Trophoblast cell (in vitro differentiated cells and primary cell): ENCODE measurements at regions not wholly inside any gene's neighbourhood (a gene's known extent, or its start where the extent isn't known, plus 50 kb on each side); places are given as distances from the start of the nearest gene placed in this dataset.
"Not testable (repeated sequence)": the region's sequence is repeated elsewhere in the genome, so short reads cannot be mapped to it uniquely, and the experiment has no call there.

ENCODE experiments used
- DNase-seq, 2 donors: peaks; one replicate each; pipeline ENCODE4 v3.0.0-alpha.2; 2016
- H2AFZ ChIP-seq: 2 replicates; pipeline ENCODE4 v1.6.1; 2013; ENCODE audit warnings: low read length, moderate library complexity, mild to moderate bottlenecking; ENCODE audit not compliant: insufficient read depth, poor library complexity
- H2AK5ac ChIP-seq: 2 replicates; pipeline ENCODE4 v1.6.1; 2013; ENCODE audit warnings: mild to moderate bottlenecking, low read length
- H2BK120ac ChIP-seq: 2 replicates; pipeline ENCODE4 v1.6.1; 2013; ENCODE audit warnings: low read length, mild to moderate bottlenecking, moderate library complexity; ENCODE audit not compliant: insufficient read depth, poor library complexity
- H2BK12ac ChIP-seq: 2 replicates; pipeline ENCODE4 v1.6.1; 2013; ENCODE audit warnings: mild to moderate bottlenecking, low read length, moderate library complexity
- H2BK5ac ChIP-seq: 2 replicates; pipeline ENCODE4 v1.6.1; 2013; ENCODE audit warnings: low read length, low read depth, moderate library complexity, mild to moderate bottlenecking; ENCODE audit not compliant: poor library complexity
- H3K14ac ChIP-seq: 2 replicates; pipeline ENCODE4 v1.6.1; 2013; ENCODE audit warnings: mild to moderate bottlenecking, low read length
- H3K18ac ChIP-seq: 2 replicates; pipeline ENCODE4 v1.6.1; 2013; ENCODE audit warnings: mild to moderate bottlenecking, low read length
- H3K23ac ChIP-seq: 2 replicates; pipeline ENCODE4 v1.6.1; 2013; ENCODE audit warnings: low read length
- H3K27ac ChIP-seq: 2 replicates; pipeline ENCODE4 v1.5.1; 2013; ENCODE audit warnings: low read depth, mild to moderate bottlenecking, inconsistent platforms, low read length, moderate library complexity
- H3K27me3 ChIP-seq: 2 replicates; pipeline ENCODE4 v1.6.1; 2013; ENCODE audit warnings: inconsistent platforms, mild to moderate bottlenecking, low read length, moderate library complexity; ENCODE audit not compliant: insufficient read depth
- H3K36me3 ChIP-seq, 2 experiments: 1 replicate in 1 of 2; 2 replicates in 1 of 2; pipeline ENCODE4 v1.6.1; 2013; ENCODE audit warnings: low read length in 2 of 2, mild to moderate bottlenecking in 2 of 2, moderate library complexity in 1 of 2; ENCODE audit not compliant: insufficient read depth in 2 of 2, control insufficient read depth in 1 of 2
- H3K4ac ChIP-seq: 2 replicates; pipeline ENCODE4 v1.6.1; 2013; ENCODE audit warnings: low read depth, mild to moderate bottlenecking, low read length, moderate library complexity
- H3K4me1 ChIP-seq, 2 experiments: 1 replicate in 1 of 2; 2 replicates in 1 of 2; pipeline ENCODE4 v1.6.1; 2013; ENCODE audit warnings: low read length in 2 of 2, mild to moderate bottlenecking in 2 of 2, moderate library complexity in 1 of 2; ENCODE audit not compliant: insufficient read depth in 2 of 2, control insufficient read depth in 1 of 2
- H3K4me2 ChIP-seq: 2 replicates; pipeline ENCODE4 v1.6.1; 2013; ENCODE audit warnings: inconsistent platforms, mild to moderate bottlenecking, low read length, moderate library complexity
- H3K4me3 ChIP-seq: 2 replicates; pipeline ENCODE4 v1.5.1; 2013; ENCODE audit warnings: mild to moderate bottlenecking, low read depth, low read length, inconsistent platforms
- H3K79me1 ChIP-seq: one replicate; pipeline ENCODE4 v1.6.1; 2013; ENCODE audit warnings: low read length
- H3K79me2 ChIP-seq: 2 replicates; pipeline ENCODE4 v1.6.1; 2013; ENCODE audit warnings: low read length, mild to moderate bottlenecking; ENCODE audit not compliant: control insufficient read depth, insufficient read depth, poor library complexity
- H3K9ac ChIP-seq: 2 replicates; pipeline ENCODE4 v1.6.1; 2013; ENCODE audit warnings: mild to moderate bottlenecking, low read length
- H3K9me3 ChIP-seq: 2 replicates; pipeline ENCODE4 v1.6.1; 2013; ENCODE audit warnings: low read depth, mild to moderate bottlenecking, control low read depth, inconsistent platforms, low read length; ENCODE audit not compliant: insufficient read depth
- H4K12ac ChIP-seq: 2 replicates; pipeline ENCODE4 v1.6.1; 2013; ENCODE audit warnings: low read depth, mild to moderate bottlenecking, low read length, moderate library complexity
- H4K8ac ChIP-seq: 2 replicates; pipeline ENCODE4 v1.6.1; 2013; ENCODE audit warnings: low read depth, mild to moderate bottlenecking, low read length, moderate library complexity
- H4K91ac ChIP-seq: one replicate; pipeline ENCODE4 v1.6.1; 2013; ENCODE audit warnings: low read depth, mild to moderate bottlenecking, low read length, moderate library complexity
- WGBS: extraction: QIAGEN DNeasy Blood & Tissue Kit; methylation state at CpG from one replicate; pipeline ENCODE4 v1.1.7; 2013; ENCODE audit warnings: missing lambda C conversion rate; ENCODE audit not compliant: insufficient read length, insufficient coverage; ENCODE audit errors: extremely low coverage; 5-methylcytosine and 5-hydroxymethylcytosine counted together

DNA sequence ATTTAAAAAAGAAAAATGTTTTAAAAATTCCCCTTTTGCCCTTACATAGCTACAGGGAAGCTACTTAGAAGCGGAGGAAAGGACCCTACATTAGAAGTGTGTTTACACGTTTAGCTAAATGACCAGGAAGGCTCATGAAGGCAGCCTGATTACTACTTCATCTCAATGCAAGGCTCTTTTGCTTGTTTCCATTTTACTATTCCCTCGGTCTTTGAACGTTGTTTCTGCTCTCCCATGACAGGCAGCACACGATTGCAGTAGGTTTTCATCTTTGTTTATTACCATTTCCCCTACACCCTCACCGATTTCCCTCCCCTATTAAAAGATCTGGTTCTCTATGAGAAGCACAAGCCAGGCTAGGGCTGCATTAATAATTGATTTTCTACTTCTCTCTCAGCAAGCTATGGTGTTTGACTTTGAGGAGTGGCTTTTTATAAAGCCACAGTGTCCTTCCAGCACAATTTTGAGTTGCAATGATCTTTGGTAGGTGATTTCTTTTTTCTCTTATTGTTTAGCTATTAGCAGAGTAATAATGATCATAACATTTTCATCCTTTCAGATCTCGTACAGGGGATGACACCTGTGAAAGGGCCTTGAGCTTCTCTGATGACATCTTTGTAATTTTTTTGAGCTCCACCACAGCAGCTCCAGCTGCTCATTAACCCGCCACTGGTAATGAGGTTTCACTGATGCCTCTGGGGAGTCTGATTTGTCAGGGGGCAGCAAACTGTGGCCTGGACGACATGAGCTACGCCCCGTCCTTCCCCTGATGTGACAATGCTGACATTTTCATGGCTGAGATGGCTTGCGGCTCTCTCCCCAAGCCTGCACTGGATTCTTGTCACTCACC is 670.3 kb downstream of the UQCRFS1 start:
- Histone ChIP-seq H4K8ac (no peak overlapping the region), H4K12ac (no peak overlapping the region), H3K27ac (no peak overlapping the region), H3K4me1 (no peaks in the 10 kb centered on the region), H3K18ac (no peak overlapping the region), H3K36me3 (no peaks in the 10 kb centered on the region), H2BK5ac (no peak overlapping the region), H2BK12ac (no peak overlapping the region), H3K4me2 (no peak overlapping the region), H3K79me1 (no peaks in the 10 kb centered on the region), H3K4me3 (no peak overlapping the region), H2AFZ (no peak overlapping the region), H3K4ac (no peak overlapping the region), H3K14ac (no peak overlapping the region), H2BK120ac (no peak overlapping the region), H3K23ac (no peak overlapping the region), H4K91ac (no peak overlapping the region), H3K27me3 (no peaks in the 10 kb centered on the region), H3K79me2 (no peaks in the 10 kb centered on the region), H2AK5ac (no peak overlapping the region), H3K9me3 (peaks cover 2% of the 10 kb centered on the region), H3K9ac (no peak overlapping the region)
- no peak for DNase-seq
- WGBS = no CpG with 5 or more reads among the region's 12 CpGs

DNA sequence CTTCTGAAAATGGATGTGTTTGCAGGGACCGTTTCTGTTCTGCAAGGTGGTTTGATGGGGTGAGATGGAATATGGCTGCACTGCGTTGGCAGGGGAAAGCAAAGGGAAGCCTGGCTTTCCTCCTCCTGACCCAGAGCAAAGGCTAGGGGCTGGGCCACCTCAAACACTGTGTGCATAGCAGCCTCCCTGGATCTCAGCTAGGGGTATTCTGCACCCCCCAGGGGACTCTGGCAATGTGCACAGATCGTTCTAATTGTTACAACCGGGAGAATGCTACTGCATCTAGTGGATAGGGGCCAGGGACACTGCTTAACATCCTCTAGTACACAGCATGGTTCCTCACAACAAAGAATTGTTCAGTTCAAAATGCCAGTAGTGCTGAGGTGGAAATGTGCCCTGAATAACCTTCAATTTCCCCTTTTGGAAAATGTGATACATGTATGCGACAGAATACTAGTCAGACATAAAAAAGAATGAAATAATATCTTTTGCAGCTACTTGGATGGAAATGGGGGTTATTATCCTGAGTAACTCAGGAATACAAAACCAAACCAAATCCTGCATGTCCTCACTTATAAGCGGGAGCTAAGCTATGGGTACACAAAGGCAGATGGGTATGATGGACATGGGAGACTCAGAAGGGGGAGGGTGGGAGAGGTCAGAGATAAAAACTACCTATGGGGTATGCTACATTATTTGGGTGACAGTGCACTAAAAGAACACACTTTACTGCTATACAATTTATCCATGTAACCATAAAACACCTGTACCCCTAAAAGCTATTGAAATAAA is 671.2 kb downstream of the UQCRFS1 start:
- H3K9me3 ChIP-seq = peaks cover 2% of the 10 kb centered on the region
- H3K36me3 ChIP-seq = no peaks in the 10 kb centered on the region
- WGBS = no CpG with 5 or more reads among the region's 6 CpGs
- H2BK5ac ChIP-seq = no peak overlapping the region
- no peaks in the 10 kb centered on the region for H3K27me3 ChIP-seq
- DNase-seq = no peak
- H2AFZ ChIP-seq = no peak overlapping the region
- H3K4ac ChIP-seq = no peak overlapping the region
- no peak overlapping the region for H4K91ac ChIP-seq
- no peaks in the 10 kb centered on the region for H3K79me1 ChIP-seq
- H3K9ac ChIP-seq = no peak overlapping the region
- no peaks in the 10 kb centered on the region for H3K79me2 ChIP-seq
- H2BK120ac ChIP-seq = no peak overlapping the region
- no peak overlapping the region for H3K4me3 ChIP-seq
- H3K14ac ChIP-seq = no peak overlapping the region
- H3K4me1 ChIP-seq = no peaks in the 10 kb centered on the region
- no peak overlapping the region for H3K27ac ChIP-seq
- H3K4me2 ChIP-seq = no peak overlapping the region
- no peak overlapping the region for H2AK5ac ChIP-seq
- H3K18ac ChIP-seq = no peak overlapping the region
- H4K12ac ChIP-seq = no peak overlapping the region
- no peak overlapping the region for H4K8ac ChIP-seq
- H3K23ac ChIP-seq = no peak overlapping the region
- H2BK12ac ChIP-seq = no peak overlapping the region

DNA sequence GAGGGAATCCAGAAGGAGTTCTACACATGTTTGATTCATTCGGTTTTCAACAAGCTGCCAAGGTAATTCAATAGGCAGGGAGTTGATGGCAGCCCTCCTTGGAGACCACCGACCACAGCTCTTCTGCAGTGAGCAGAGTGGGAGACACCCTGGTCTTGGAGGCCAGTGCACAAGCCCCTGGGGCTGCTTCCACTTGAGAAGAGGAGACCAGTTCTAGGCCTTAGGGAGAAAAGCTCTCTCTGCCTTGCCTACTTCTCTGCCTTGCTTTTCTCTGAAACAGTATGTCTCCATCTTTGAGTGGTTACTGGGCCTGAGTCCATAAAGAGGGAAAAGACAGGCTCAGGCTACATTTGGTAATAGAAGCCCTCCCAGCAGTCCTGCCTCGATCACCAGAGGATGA is 671.9 kb downstream of the UQCRFS1 start:
- Histone ChIP-seq H3K4me3 (no peak overlapping the region), H4K91ac (no peak overlapping the region), H4K8ac (no peak overlapping the region), H3K9ac (no peak overlapping the region), H3K79me1 (no peaks in the 10 kb centered on the region), H3K27ac (no peak overlapping the region), H4K12ac (no peak overlapping the region), H3K14ac (no peak overlapping the region), H3K4me2 (no peak overlapping the region), H3K27me3 (no peaks in the 10 kb centered on the region), H3K79me2 (no peaks in the 10 kb centered on the region), H3K36me3 (no peaks in the 10 kb centered on the region), H2BK12ac (no peak overlapping the region), H2BK5ac (no peak overlapping the region), H3K4ac (no peak overlapping the region), H3K4me1 (no peaks in the 10 kb centered on the region), H2BK120ac (no peak overlapping the region), H3K18ac (no peak overlapping the region), H2AFZ (no peak overlapping the region), H3K23ac (no peak overlapping the region), H3K9me3 (peaks cover 2% of the 10 kb centered on the region), H2AK5ac (no peak overlapping the region)
- no CpG with 5 or more reads among the region's 3 CpGs for WGBS
- DNase-seq = no peak

DNA sequence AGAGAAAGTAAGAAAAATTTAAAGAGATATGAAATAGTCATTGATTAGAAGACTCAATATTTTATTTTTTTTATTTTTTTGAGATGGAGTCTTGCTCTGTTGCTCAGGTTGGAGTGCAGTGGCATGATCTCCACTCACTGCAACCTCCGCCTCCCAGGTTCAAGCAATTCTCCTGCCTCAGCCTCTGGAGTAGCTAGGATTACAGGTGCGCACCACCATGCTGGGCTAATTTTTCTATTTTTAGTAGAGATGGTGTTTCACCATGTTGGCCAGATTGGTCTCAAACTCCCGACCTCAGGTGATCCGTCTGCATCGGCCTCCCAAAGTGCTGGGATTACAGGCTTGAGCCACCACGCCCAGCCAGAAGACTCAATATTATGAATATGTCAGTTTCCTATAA is 672.6 kb downstream of the UQCRFS1 start:
- H3K4ac ChIP-seq, H3K79me1 ChIP-seq, H3K18ac ChIP-seq, H2AFZ ChIP-seq, H4K91ac ChIP-seq, H3K36me3 ChIP-seq, H4K12ac ChIP-seq, DNase-seq, H3K27ac ChIP-seq, H2BK12ac ChIP-seq, H3K27me3 ChIP-seq, H2BK120ac ChIP-seq, H2AK5ac ChIP-seq, H3K4me1 ChIP-seq, H3K9ac ChIP-seq, H3K4me2 ChIP-seq, H2BK5ac ChIP-seq, H3K9me3 ChIP-seq, H3K4me3 ChIP-seq, H4K8ac ChIP-seq, H3K79me2 ChIP-seq, H3K23ac ChIP-seq, H3K14ac ChIP-seq: not testable (repeated sequence)
- no CpG with 5 or more reads among the region's 6 CpGs for WGBS
